SKM-1 treated with dmso at 0.1 percent for 144 hours (cell line): ENCODE measurements at regions not wholly inside any gene's neighbourhood (a gene's known extent, or its start where the extent isn't known, plus 50 kb on each side); places are given as distances from the start of the nearest gene placed in this dataset.
"Not testable (repeated sequence)": the region's sequence is repeated elsewhere in the genome, so short reads cannot be mapped to it uniquely, and the experiment has no call there.

Source experiments
- DNase-seq: peaks from one replicate; lab custom pipeline; 2025; ENCODE audit not compliant: unreplicated experiment; lab: John Stamatoyannopoulos, UW

- DNase-seq, result not testable (repeated sequence)
These were observed 61.2 kb upstream of the MINDY3 start for GRCh38 chr10:15921423-15921945.

GRCh38 chr10:15931376-15931775 is 71.1 kb upstream of the MINDY3 start:
- DNase-seq, result no peak

- DNase-seq, result not testable (repeated sequence)
These were observed 79.2 kb upstream of the MINDY3 start for GRCh38 chr10:15939543-15939942.

GRCh38 chr10:15943426-15943825 is 83.1 kb upstream of the MINDY3 start:
- DNase-seq, result no peak

GRCh38 chr10:15954188-15954587 is 93.9 kb upstream of the MINDY3 start:
- DNase-seq, result no peak

GRCh38 chr10:15960277-15960676 is 100.0 kb upstream of the MINDY3 start:
- DNase-seq, result no peak

- not testable (repeated sequence) for DNase-seq
These were observed 112.4 kb upstream of the MINDY3 start for GRCh38 chr10:15972736-15973135.

GRCh38 chr10:15985690-15986089 is 125.4 kb upstream of the MINDY3 start:
- DNase-seq, result no peak

GRCh38 chr10:15990535-15991129 is 130.3 kb upstream of the MINDY3 start:
- no peak for DNase-seq

- no peak for DNase-seq
These were observed 137.0 kb upstream of the MINDY3 start for GRCh38 chr10:15997313-15997712.

GRCh38 chr10:16001581-16001980 is 141.3 kb upstream of the MINDY3 start:
- DNase-seq, result no peak

GRCh38 chr10:16009785-16010184 is 149.5 kb upstream of the MINDY3 start:
- DNase-seq, result no peak

- DNase-seq, result no peak
These were observed 151.2 kb upstream of the MINDY3 start for GRCh38 chr10:16011548-16011947.

- DNase-seq, result no peak
These were observed 154.2 kb upstream of the MINDY3 start for GRCh38 chr10:16014469-16014868.

- DNase-seq, result no peak
These were observed 156.4 kb upstream of the MINDY3 start for GRCh38 chr10:16016688-16017087.

- DNase-seq, result no peak
These were observed 160.5 kb upstream of the MINDY3 start for GRCh38 chr10:16020836-16021235.

GRCh38 chr10:16026832-16027231 is 166.5 kb upstream of the MINDY3 start:
- not testable (repeated sequence) for DNase-seq

- no peak for DNase-seq
These were observed 170.3 kb upstream of the MINDY3 start for GRCh38 chr10:16030562-16030961.

- no peak for DNase-seq
These were observed 188.7 kb upstream of the MINDY3 start for GRCh38 chr10:16049050-16049449.

- DNase-seq, result no peak
These were observed 189.5 kb upstream of the MINDY3 start for GRCh38 chr10:16049782-16050181.

GRCh38 chr10:16063350-16063749 is 203.0 kb upstream of the MINDY3 start:
- no peak for DNase-seq

GRCh38 chr10:16083551-16083950 is 223.2 kb upstream of the MINDY3 start:
- not testable (repeated sequence) for DNase-seq

- no peak for DNase-seq
These were observed 244.8 kb upstream of the MINDY3 start for GRCh38 chr10:16105082-16105481.
